K562 (cell line): ENCODE measurements at regions not wholly inside any gene's neighbourhood (a gene's known extent, or its start where the extent isn't known, plus 50 kb on each side); places are given as distances from the start of the nearest gene placed in this dataset.

Experiments used
- ATAC-seq: fragments of 200-7000 bp; cut with Tn5 transposase; 3 replicates; pipeline ENCODE4 v1.9.1; 2020; ENCODE audit warnings: moderate library complexity
- BruUV-seq: library from RNA; stranded (reverse); fragments of 400-500 nt; replicated peaks from 2 replicates; lab custom pipeline; 2021; lab: Mats Ljungman, UMichigan
- CTCF ChIA-PET: fragments of 300-600 bp; formaldehyde crosslinking; extraction: SDS; loops from one replicate; lab custom pipeline; 2021; ENCODE audit warnings: low intra/inter-chr PET ratio; lab: Yijun Ruan, JAX
- POLR2A ChIA-PET: fragments of 300-600, 350-650 bp; sonication (Branson Sonifier 250); formaldehyde crosslinking; extraction: SDS; loops from one replicate; lab custom pipeline; 2021; ENCODE audit warnings: antibody characterized with exemption, inconsistent platforms; lab: Yijun Ruan, JAX
- DNase-seq, 4 experiments: peaks; one replicate each; pipeline versions ENCODE4 v3.0.0 to v3.0.0-alpha.2; 2011 to 2018; ENCODE audit warnings: low spot score in 3 of 4, mixed read lengths in 3 of 4; ENCODE audit errors: extremely low read depth in 1 of 4
- FAIRE-seq: peaks from 2 replicates; lab custom pipeline; 2011; peaks lifted over from hg19 to GRCh38; lab: Jason Lieb, UNC
- H2AFZ ChIP-seq: 2 replicates; pipeline ENCODE4 v1.6.0; 2011; ENCODE audit warnings: low read depth, low read length, control low read depth, inconsistent platforms
- H3K27ac ChIP-seq: fragments of 200-600 bp; 3 replicates; pipeline ENCODE4 v1.8.0; 2011; ENCODE audit warnings: low read depth, mild to moderate bottlenecking, control low read depth, inconsistent platforms, low read length, moderate library complexity, mixed read lengths; ENCODE audit errors: extremely low read depth
- H3K27me3 ChIP-seq, 2 experiments: fragments of 300-600 bp in 1 of 2; 2 replicates in 1 of 2; 3 replicates in 1 of 2; pipeline versions ENCODE4 v1.6.0 to v1.8.0; 2011; ENCODE audit warnings: inconsistent platforms in 2 of 2, low read length in 2 of 2, mild to moderate bottlenecking in 1 of 2, mixed read lengths in 1 of 2, moderate library complexity in 1 of 2; ENCODE audit not compliant: control insufficient read depth in 2 of 2, insufficient read depth in 2 of 2
- H3K36me3 ChIP-seq: fragments of 300-600 bp; 3 replicates; pipeline ENCODE4 v1.8.0; 2011; ENCODE audit warnings: mild to moderate bottlenecking, low read length, inconsistent platforms; ENCODE audit not compliant: control insufficient read depth, insufficient read depth
- H3K4me1 ChIP-seq, 2 experiments: fragments of 200-600 bp in 1 of 2; replicated peaks in 1 of 2; 2 replicates in 1 of 2; 3 replicates in 1 of 2; pipeline versions ENCODE4 v1.5.1 to v1.8.0; 2011; ENCODE audit warnings: inconsistent platforms in 2 of 2, low read length in 2 of 2, mild to moderate bottlenecking in 1 of 2, mixed read lengths in 1 of 2, moderate library complexity in 1 of 2; ENCODE audit not compliant: control insufficient read depth in 2 of 2, insufficient read depth in 2 of 2
- H3K4me2 ChIP-seq: 2 replicates; pipeline ENCODE4 v1.6.1; 2011; ENCODE audit warnings: low read length, control low read depth, inconsistent platforms, mixed read lengths; ENCODE audit not compliant: insufficient read depth
- H3K4me3 ChIP-seq: fragments of 200-600 bp; sonication (generic), shearing (Covaris generic); 2 replicates; pipeline ENCODE4 v1.5.1; 2016; ENCODE audit warnings: control low read depth, inconsistent platforms
- H3K79me2 ChIP-seq: fragments of 200-600 bp; 3 replicates; pipeline ENCODE4 v1.8.0; 2011; ENCODE audit warnings: low read length, inconsistent platforms; ENCODE audit not compliant: control insufficient read depth, insufficient read depth
- H3K9ac ChIP-seq, 2 experiments: 2 replicates each; pipeline versions ENCODE4 v1.6.0 to v1.6.1; 2011; ENCODE audit warnings: low read depth in 2 of 2, low read length in 2 of 2, control low read depth in 1 of 2, inconsistent platforms in 1 of 2, mild to moderate bottlenecking in 1 of 2, mixed read lengths in 1 of 2; ENCODE audit not compliant: insufficient read depth in 1 of 2
- H3K9me1 ChIP-seq: one replicate; pipeline ENCODE4 v1.6.0; 2011; ENCODE audit warnings: inconsistent platforms, mild to moderate bottlenecking, low read length, moderate library complexity; ENCODE audit not compliant: control insufficient read depth, insufficient read depth
- H3K9me3 ChIP-seq: replicated peaks from 2 replicates; pipeline ENCODE4 v1.5.1; 2011; ENCODE audit warnings: low read depth, low read length, inconsistent platforms; ENCODE audit not compliant: control insufficient read depth, insufficient read depth
- H4K20me1 ChIP-seq: replicated peaks from 2 replicates; pipeline ENCODE4 v1.6.1; 2011; ENCODE audit warnings: low read length, inconsistent platforms, mixed read lengths; ENCODE audit not compliant: control insufficient read depth, insufficient read depth
- ATF7 ChIP-seq: fragments of 450-650 bp; IDR thresholded peaks from 2 replicates; pipeline ENCODE4 v1.7.1; 2014; ENCODE audit warnings: mild to moderate bottlenecking, moderate library complexity
- BRD4 ChIP-seq: fragments of 200-600 bp; sonication (generic); IDR thresholded peaks from 2 replicates; pipeline ENCODE4 v1.6.1; 2017; ENCODE audit warnings: inconsistent platforms
- CBX8 ChIP-seq: fragments of 200-600 bp; sonication (generic); IDR thresholded peaks from 2 replicates; pipeline ENCODE4 v1.6.1; 2012; ENCODE audit warnings: borderline replicate concordance, mixed run types, low read depth, mild to moderate bottlenecking, moderate library complexity, mixed read lengths, low read length, control low read depth, inconsistent platforms; ENCODE audit not compliant: poor library complexity, severe bottlenecking; ENCODE audit errors: extremely low read depth
- FOSL1 ChIP-seq: fragments of 200-800 bp; sonication (Bioruptor generic); conservative IDR thresholded peaks from 2 replicates; pipeline ENCODE4 v1.6.1; 2016; ENCODE audit warnings: missing genetic modification characterization, missing compliant biosample characterization
- JUND ChIP-seq, 2 experiments: IDR thresholded peaks; 2 replicates in 1 of 2; 3 replicates in 1 of 2; pipeline ENCODE4 v1.6.1; 2011; ENCODE audit warnings: borderline replicate concordance in 2 of 2, low read depth in 2 of 2, low read length in 2 of 2, improper control_type of control experiment in 1 of 2, missing biosample characterization in 1 of 2, missing genetic modification characterization in 1 of 2, missing genetic modification reagents in 1 of 2
- MTF1 ChIP-seq: fragments of 250-450 bp; sonication (Bioruptor Pico); IDR thresholded peaks from 2 replicates; pipeline ENCODE4 v1.9.0; 2021; ENCODE audit warnings: moderate library complexity, mild to moderate bottlenecking, inconsistent platforms, borderline replicate concordance
- NRF1 ChIP-seq, 2 experiments: fragments of 450-650 bp; IDR thresholded peaks in 1 of 2; conservative IDR thresholded peaks in 1 of 2; 2 replicates each; pipeline ENCODE4 v1.6.1; 2014; ENCODE audit warnings: mild to moderate bottlenecking in 2 of 2
- POLR2G ChIP-seq: fragments of 200-400 bp; formaldehyde crosslinking; IDR thresholded peaks from 2 replicates; pipeline ENCODE4 v1.6.1; 2017; ENCODE audit warnings: low read depth, mild to moderate bottlenecking, antibody characterized with exemption, low read length, moderate library complexity
- PTRF ChIP-seq: fragments of 450-650 bp; IDR thresholded peaks from 2 replicates; pipeline ENCODE4 v1.6.1; 2016; ENCODE audit warnings: mild to moderate bottlenecking, missing genetic modification characterization, missing compliant biosample characterization
- RBM25 ChIP-seq: fragments of 200-400 bp; formaldehyde crosslinking; IDR thresholded peaks from 2 replicates; pipeline ENCODE4 v1.6.1; 2018; ENCODE audit warnings: low read length, low read depth, moderate library complexity; ENCODE audit not compliant: severe bottlenecking
- RHOXF2B ChIP-seq: fragments of 250-450 bp; sonication (Bioruptor Pico); conservative IDR thresholded peaks from 2 replicates; pipeline ENCODE4 v1.5.1; 2021
- RNF2 ChIP-seq: sonication (generic); IDR thresholded peaks from 2 replicates; pipeline ENCODE4 v1.6.1; 2016
- ZZZ3 ChIP-seq: fragments of 450-650 bp; IDR thresholded peaks from 2 replicates; pipeline ENCODE4 v1.6.1; 2016; ENCODE audit warnings: antibody characterized with exemption, mild to moderate bottlenecking, moderate library complexity
- WGBS: fragments of 100-300 bp; shearing (Covaris generic); methylation state at CpG from one replicate; pipeline ENCODE4 v1.1.6; 2016; ENCODE audit warnings: low coverage, mixed read lengths; ENCODE audit not compliant: insufficient coverage; ENCODE audit errors: missing lambda C conversion rate; 5-methylcytosine and 5-hydroxymethylcytosine counted together
- in situ Hi-C: fragments of 300-500 bp; cut with MboI; formaldehyde crosslinking; loops from 4 replicates; pipeline ENCODE4 v1.15.0; 2018; ENCODE audit warnings: inconsistent platforms, mixed read lengths
- intact Hi-C: fragments of 100-400 bp; cut with micrococcal nuclease; formaldehyde crosslinking; loops from 2 replicates; pipeline ENCODE4 v1.14.2; 2022
- TF ChIP-seq, protein P1 (sequence below): sonication (generic); formaldehyde crosslinking; IDR thresholded peaks from 2 replicates; pipeline ENCODE4 v1.8.1; 2023; ENCODE audit warnings: missing genetic modification reagents, mild to moderate bottlenecking, borderline replicate concordance

GRCh38 chr5:89351975-89352374 lies 469.0 kb upstream of the MEF2C start:
- H3K27ac ChIP-seq = no peak overlapping the region

GRCh38 chr5:89351222-89351621 lies 468.2 kb upstream of the MEF2C start:
- ChIA-PET CTCF (no interaction called here), POLR2A (no interaction called here)
- Histone ChIP-seq H2AFZ (no peak overlapping the region), H3K4me2 (no peak overlapping the region), H3K79me2 (no peaks in the 10 kb centered on the region), H3K27me3 (no peaks in the 10 kb centered on the region), H3K36me3 (no peaks in the 10 kb centered on the region), H3K4me1 (no peaks in the 10 kb centered on the region; a peak in 1 of 5 replicates), H3K27ac (no peak overlapping the region), H3K4me3 (no peak overlapping the region), H3K9ac (no peak overlapping the region), H4K20me1 (no peaks in the 10 kb centered on the region), H3K9me1 (no peaks in the 10 kb centered on the region), H3K9me3 (no peaks in the 10 kb centered on the region)
- intact Hi-C loops = no loop called here
- WGBS = 36% methylated on average over 4 of the region's 4 CpGs
- FAIRE-seq (peak; percentile 49), ATAC-seq (no peak), DNase-seq (no peak)
- BruUV-seq = no TSS peak
- in situ Hi-C loops = no loop called here
- TF ChIP-seq JUND (IDR thresholded peaks at IDR 0.05; ENCODE audit: borderline replicate concordance, low read depth, low read length) (no peak), JUND (tag; IDR thresholded peaks at IDR 0.05; ENCODE audit: borderline replicate concordance, low read depth, low read length) (no peak), BRD4 (no peak), RBM25 (no peak), ZZZ3 (no peak), RNF2 (no peak), CBX8 (no peak), RHOXF2B (no peak), POLR2G (no peak), PTRF (tag) (no peak), NRF1 (conservative IDR thresholded peaks at IDR 0.05 in 1 of 2, IDR thresholded peaks at IDR 0.05 in 1 of 2) (no peak)
- TF ChIP-seq, protein P1, sequence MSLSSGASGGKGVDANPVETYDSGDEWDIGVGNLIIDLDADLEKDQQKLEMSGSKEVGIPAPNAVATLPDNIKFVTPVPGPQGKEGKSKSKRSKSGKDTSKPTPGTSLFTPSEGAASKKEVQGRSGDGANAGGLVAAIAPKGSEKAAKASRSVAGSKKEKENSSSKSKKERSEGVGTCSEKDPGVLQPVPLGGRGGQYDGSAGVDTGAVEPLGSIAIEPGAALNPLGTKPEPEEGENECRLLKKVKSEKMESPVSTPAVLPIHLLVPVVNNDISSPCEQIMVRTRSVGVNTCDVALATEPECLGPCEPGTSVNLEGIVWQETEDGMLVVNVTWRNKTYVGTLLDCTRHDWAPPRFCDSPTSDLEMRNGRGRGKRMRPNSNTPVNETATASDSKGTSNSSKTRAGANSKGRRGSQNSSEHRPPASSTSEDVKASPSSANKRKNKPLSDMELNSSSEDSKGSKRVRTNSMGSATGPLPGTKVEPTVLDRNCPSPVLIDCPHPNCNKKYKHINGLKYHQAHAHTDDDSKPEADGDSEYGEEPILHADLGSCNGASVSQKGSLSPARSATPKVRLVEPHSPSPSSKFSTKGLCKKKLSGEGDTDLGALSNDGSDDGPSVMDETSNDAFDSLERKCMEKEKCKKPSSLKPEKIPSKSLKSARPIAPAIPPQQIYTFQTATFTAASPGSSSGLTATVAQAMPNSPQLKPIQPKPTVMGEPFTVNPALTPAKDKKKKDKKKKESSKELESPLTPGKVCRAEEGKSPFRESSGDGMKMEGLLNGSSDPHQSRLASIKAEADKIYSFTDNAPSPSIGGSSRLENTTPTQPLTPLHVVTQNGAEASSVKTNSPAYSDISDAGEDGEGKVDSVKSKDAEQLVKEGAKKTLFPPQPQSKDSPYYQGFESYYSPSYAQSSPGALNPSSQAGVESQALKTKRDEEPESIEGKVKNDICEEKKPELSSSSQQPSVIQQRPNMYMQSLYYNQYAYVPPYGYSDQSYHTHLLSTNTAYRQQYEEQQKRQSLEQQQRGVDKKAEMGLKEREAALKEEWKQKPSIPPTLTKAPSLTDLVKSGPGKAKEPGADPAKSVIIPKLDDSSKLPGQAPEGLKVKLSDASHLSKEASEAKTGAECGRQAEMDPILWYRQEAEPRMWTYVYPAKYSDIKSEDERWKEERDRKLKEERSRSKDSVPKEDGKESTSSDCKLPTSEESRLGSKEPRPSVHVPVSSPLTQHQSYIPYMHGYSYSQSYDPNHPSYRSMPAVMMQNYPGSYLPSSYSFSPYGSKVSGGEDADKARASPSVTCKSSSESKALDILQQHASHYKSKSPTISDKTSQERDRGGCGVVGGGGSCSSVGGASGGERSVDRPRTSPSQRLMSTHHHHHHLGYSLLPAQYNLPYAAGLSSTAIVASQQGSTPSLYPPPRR (CRISPR knock-in tag) = no peak

More at GRCh38 chr5:89351975-89352374, 469.0 kb upstream of the MEF2C start:
- Histone ChIP-seq H3K79me2 (no peaks in the 10 kb centered on the region), H3K4me1 (no peaks in the 10 kb centered on the region; a peak in 1 of 5 replicates), H4K20me1 (no peaks in the 10 kb centered on the region), H3K4me2 (no peak overlapping the region), H3K27me3 (no peaks in the 10 kb centered on the region), H3K9me1 (no peaks in the 10 kb centered on the region), H3K9me3 (no peaks in the 10 kb centered on the region), H3K9ac (no peak overlapping the region), H2AFZ (no peak overlapping the region), H3K4me3 (no peak overlapping the region), H3K36me3 (no peaks in the 10 kb centered on the region)
- FAIRE-seq (no peak), ATAC-seq (no peak), DNase-seq (no peak)
- TF ChIP-seq BRD4 = no peak
- TF ChIP-seq MTF1 = no peak
- no peak for TF ChIP-seq ATF7
- TF ChIP-seq FOSL1 = 0 out of 2 replicates have a peak, but pooled peaks have one; percentile 28
- in situ Hi-C loops = no loop called here
- intact Hi-C loops = no loop called here
- ChIA-PET POLR2A (no interaction called here), CTCF (no interaction called here)
- BruUV-seq = no TSS peak
